ENCODE measurements at regions not wholly inside any gene's neighbourhood (a gene's known extent, or its start where the extent isn't known, plus 50 kb on each side); places are given as distances from the start of the nearest gene placed in this dataset.

GRCh38 chr16:80189476-80190175 lies 351.2 kb upstream of the DYNLRB2 start:
- DNase-seq (ENCODE audit: low read depth, low spot score), result no peak
- CTCF ChIA-PET, result interaction anchor here (1.1 kb wide), 1 partner anchor 10 kb away, joined by 3 read pairs; no protein-coding TSS in a partner anchor
- H3K4me3 ChIP-seq (ENCODE audit: low read depth, low read length), result no peak overlapping the region

GRCh38 chr16:80176114-80176513 lies 364.7 kb upstream of the DYNLRB2 start:
- DNase-seq (ENCODE audit: low read depth, low spot score), result no peak
- no peak overlapping the region for H3K4me3 ChIP-seq (ENCODE audit: low read depth, low read length)
- ChIA-PET POLR2A (no interaction called here), CTCF (interaction anchor here (1.1 kb wide), 1 partner anchor 56 kb away, joined by 3 read pairs; no protein-coding TSS in a partner anchor)
- TF ChIP-seq CTCF (IDR thresholded peaks at IDR 0.05; ENCODE audit: insufficient read depth, low read length, missing control alignments), result no peak

More at GRCh38 chr16:80189476-80190175, 351.2 kb upstream of the DYNLRB2 start:
- no peak for TF ChIP-seq CTCF (IDR thresholded peaks at IDR 0.05; ENCODE audit: insufficient read depth, low read length, missing control alignments)
- POLR2A ChIA-PET, result no interaction called here

- H3K4me3 ChIP-seq (ENCODE audit: low read depth, low read length), result no peak overlapping the region
- CTCF ChIA-PET, result interaction anchor here (1.1 kb wide), 1 partner anchor 58 kb away, joined by 3 read pairs; no protein-coding TSS in a partner anchor
- TF ChIP-seq CTCF (IDR thresholded peaks at IDR 0.05; ENCODE audit: insufficient read depth, low read length, missing control alignments), result no peak
- DNase-seq (ENCODE audit: low read depth, low spot score), result peak; percentile 23
- POLR2A ChIA-PET, result no interaction called here
These were observed 365.8 kb upstream of the DYNLRB2 start for GRCh38 chr16:80175011-80175410.

- peak; percentile 76 for DNase-seq (ENCODE audit: low read depth, low spot score)
- ChIA-PET CTCF (no interaction called here), POLR2A (no interaction called here)
- TF ChIP-seq CTCF (IDR thresholded peaks at IDR 0.05; ENCODE audit: insufficient read depth, low read length, missing control alignments), result no peak
- H3K4me3 ChIP-seq (ENCODE audit: low read depth, low read length), result no peak overlapping the region
These were observed 366.4 kb upstream of the DYNLRB2 start for GRCh38 chr16:80174416-80174815.

GRCh38 chr16:80171746-80172145 lies 369.0 kb upstream of the DYNLRB2 start:
- H3K4me3 ChIP-seq (ENCODE audit: low read depth, low read length), result no peak overlapping the region
- DNase-seq (ENCODE audit: low read depth, low spot score), result no peak
- TF ChIP-seq CTCF (IDR thresholded peaks at IDR 0.05; ENCODE audit: insufficient read depth, low read length, missing control alignments), result no peak
- CTCF ChIA-PET, result no interaction called here
- POLR2A ChIA-PET, result no interaction called here

- TF ChIP-seq CTCF (IDR thresholded peaks at IDR 0.05; ENCODE audit: insufficient read depth, low read length, missing control alignments), result no peak
- CTCF ChIA-PET, result no interaction called here
- H3K4me3 ChIP-seq (ENCODE audit: low read depth, low read length), result no peak overlapping the region
- POLR2A ChIA-PET, result no interaction called here
- no peak for DNase-seq (ENCODE audit: low read depth, low spot score)
These were observed 369.6 kb upstream of the DYNLRB2 start for GRCh38 chr16:80171199-80171598.

All from AG04449 (cell line).